ENCODE measurements at regions not wholly inside any gene's neighbourhood (a gene's known extent, or its start where the extent isn't known, plus 50 kb on each side); places are given as distances from the start of the nearest gene placed in this dataset.

DNA sequence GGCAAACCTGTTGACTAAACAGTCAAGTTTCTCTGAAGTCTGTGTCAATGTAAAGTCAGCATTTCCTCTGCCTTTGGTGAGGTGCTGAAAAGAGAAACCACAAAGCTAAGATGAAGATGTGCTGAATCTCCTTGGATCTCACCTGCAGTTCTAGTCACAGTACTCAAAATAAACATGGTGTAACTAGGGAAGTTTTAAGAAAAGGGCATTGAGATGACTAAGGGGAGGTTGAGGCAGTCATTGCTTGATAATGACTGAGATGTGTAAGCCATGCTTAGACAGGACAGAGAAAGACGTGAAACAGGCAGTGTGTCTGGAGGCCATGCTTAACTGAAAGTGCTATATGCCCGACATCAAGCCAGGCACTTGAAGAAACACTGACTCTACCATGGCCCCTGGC lies 1010.0 kb upstream of the CELF4 start:
- TF ChIP-seq, protein P1, sequence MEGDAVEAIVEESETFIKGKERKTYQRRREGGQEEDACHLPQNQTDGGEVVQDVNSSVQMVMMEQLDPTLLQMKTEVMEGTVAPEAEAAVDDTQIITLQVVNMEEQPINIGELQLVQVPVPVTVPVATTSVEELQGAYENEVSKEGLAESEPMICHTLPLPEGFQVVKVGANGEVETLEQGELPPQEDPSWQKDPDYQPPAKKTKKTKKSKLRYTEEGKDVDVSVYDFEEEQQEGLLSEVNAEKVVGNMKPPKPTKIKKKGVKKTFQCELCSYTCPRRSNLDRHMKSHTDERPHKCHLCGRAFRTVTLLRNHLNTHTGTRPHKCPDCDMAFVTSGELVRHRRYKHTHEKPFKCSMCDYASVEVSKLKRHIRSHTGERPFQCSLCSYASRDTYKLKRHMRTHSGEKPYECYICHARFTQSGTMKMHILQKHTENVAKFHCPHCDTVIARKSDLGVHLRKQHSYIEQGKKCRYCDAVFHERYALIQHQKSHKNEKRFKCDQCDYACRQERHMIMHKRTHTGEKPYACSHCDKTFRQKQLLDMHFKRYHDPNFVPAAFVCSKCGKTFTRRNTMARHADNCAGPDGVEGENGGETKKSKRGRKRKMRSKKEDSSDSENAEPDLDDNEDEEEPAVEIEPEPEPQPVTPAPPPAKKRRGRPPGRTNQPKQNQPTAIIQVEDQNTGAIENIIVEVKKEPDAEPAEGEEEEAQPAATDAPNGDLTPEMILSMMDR (IDR thresholded peaks at IDR 0.05; ENCODE audit: low read depth, low read length, missing input control): no peak
- no peak for TF ChIP-seq FOXA1 (IDR thresholded peaks at IDR 0.05)
- TF ChIP-seq, protein P2, sequence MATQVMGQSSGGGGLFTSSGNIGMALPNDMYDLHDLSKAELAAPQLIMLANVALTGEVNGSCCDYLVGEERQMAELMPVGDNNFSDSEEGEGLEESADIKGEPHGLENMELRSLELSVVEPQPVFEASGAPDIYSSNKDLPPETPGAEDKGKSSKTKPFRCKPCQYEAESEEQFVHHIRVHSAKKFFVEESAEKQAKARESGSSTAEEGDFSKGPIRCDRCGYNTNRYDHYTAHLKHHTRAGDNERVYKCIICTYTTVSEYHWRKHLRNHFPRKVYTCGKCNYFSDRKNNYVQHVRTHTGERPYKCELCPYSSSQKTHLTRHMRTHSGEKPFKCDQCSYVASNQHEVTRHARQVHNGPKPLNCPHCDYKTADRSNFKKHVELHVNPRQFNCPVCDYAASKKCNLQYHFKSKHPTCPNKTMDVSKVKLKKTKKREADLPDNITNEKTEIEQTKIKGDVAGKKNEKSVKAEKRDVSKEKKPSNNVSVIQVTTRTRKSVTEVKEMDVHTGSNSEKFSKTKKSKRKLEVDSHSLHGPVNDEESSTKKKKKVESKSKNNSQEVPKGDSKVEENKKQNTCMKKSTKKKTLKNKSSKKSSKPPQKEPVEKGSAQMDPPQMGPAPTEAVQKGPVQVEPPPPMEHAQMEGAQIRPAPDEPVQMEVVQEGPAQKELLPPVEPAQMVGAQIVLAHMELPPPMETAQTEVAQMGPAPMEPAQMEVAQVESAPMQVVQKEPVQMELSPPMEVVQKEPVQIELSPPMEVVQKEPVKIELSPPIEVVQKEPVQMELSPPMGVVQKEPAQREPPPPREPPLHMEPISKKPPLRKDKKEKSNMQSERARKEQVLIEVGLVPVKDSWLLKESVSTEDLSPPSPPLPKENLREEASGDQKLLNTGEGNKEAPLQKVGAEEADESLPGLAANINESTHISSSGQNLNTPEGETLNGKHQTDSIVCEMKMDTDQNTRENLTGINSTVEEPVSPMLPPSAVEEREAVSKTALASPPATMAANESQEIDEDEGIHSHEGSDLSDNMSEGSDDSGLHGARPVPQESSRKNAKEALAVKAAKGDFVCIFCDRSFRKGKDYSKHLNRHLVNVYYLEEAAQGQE (IDR thresholded peaks at IDR 0.05): no peak
- TF ChIP-seq TAF1 (conservative IDR thresholded peaks at IDR 0.05): no peak
- no peak for TF ChIP-seq SP1 (IDR thresholded peaks at IDR 0.05)
- no peak for TF ChIP-seq JUND (IDR thresholded peaks at IDR 0.05)
- TF ChIP-seq, protein P3, sequence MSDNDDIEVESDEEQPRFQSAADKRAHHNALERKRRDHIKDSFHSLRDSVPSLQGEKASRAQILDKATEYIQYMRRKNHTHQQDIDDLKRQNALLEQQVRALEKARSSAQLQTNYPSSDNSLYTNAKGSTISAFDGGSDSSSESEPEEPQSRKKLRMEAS (IDR thresholded peaks at IDR 0.05): no peak
- TF ChIP-seq, protein P4, sequence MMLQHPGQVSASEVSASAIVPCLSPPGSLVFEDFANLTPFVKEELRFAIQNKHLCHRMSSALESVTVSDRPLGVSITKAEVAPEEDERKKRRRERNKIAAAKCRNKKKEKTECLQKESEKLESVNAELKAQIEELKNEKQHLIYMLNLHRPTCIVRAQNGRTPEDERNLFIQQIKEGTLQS (IDR thresholded peaks at IDR 0.05): no peak
- TF ChIP-seq RXRA (IDR thresholded peaks at IDR 0.05): no peak
- TF ChIP-seq, protein P5, sequence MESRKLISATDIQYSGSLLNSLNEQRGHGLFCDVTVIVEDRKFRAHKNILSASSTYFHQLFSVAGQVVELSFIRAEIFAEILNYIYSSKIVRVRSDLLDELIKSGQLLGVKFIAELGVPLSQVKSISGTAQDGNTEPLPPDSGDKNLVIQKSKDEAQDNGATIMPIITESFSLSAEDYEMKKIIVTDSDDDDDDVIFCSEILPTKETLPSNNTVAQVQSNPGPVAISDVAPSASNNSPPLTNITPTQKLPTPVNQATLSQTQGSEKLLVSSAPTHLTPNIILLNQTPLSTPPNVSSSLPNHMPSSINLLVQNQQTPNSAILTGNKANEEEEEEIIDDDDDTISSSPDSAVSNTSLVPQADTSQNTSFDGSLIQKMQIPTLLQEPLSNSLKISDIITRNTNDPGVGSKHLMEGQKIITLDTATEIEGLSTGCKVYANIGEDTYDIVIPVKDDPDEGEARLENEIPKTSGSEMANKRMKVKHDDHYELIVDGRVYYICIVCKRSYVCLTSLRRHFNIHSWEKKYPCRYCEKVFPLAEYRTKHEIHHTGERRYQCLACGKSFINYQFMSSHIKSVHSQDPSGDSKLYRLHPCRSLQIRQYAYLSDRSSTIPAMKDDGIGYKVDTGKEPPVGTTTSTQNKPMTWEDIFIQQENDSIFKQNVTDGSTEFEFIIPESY (IDR thresholded peaks at IDR 0.05): no peak

Measured in liver (tissue), 3 donors.